ENCODE measurements at regions not wholly inside any gene's neighbourhood (a gene's known extent, or its start where the extent isn't known, plus 50 kb on each side); places are given as distances from the start of the nearest gene placed in this dataset.

DNA sequence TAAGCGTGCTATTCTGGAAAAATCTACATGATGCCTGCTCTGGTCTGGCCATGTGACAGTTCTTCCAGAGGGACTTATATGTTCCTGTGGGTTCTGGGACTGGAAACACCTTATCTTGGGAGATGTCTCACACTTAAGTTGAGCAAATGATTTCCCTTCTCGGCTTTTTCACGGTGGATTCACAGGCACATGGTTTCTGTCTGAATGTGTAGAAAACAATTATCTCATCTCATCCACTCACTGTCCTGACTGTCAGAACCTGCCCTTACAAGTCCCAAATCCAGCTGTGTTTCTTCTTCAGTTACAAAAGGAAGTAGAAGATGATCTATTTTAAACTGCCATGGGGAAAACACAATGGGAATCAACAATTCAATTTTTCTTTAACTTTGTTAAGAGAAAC is 184.0 kb downstream of the SYK start:
- Histone ChIP-seq H3K36me3 (ENCODE audit: insufficient read depth, low read length) (no peaks in the 10 kb centered on the region), H3K9me3 (ENCODE audit: low read depth, low read length) (no peaks in the 10 kb centered on the region), H3K4me1 (ENCODE audit: insufficient read depth, low read length) (no peaks in the 10 kb centered on the region), H3K27me3 (ENCODE audit: insufficient read depth, low read length) (no peaks in the 10 kb centered on the region), H3K79me2 (ENCODE audit: insufficient read depth, low read length) (no peaks in the 10 kb centered on the region), H2AFZ (ENCODE audit: low read length) (no peak overlapping the region), H4K20me1 (ENCODE audit: insufficient read depth, low read length) (no peaks in the 10 kb centered on the region), H3K27ac (ENCODE audit: low read depth, low read length) (no peak overlapping the region), H3K4me2 (ENCODE audit: insufficient read depth, low read length) (no peak overlapping the region), H3K4me3 (ENCODE audit: insufficient read depth, low read length) (no peak overlapping the region)
- TF ChIP-seq, protein P1, sequence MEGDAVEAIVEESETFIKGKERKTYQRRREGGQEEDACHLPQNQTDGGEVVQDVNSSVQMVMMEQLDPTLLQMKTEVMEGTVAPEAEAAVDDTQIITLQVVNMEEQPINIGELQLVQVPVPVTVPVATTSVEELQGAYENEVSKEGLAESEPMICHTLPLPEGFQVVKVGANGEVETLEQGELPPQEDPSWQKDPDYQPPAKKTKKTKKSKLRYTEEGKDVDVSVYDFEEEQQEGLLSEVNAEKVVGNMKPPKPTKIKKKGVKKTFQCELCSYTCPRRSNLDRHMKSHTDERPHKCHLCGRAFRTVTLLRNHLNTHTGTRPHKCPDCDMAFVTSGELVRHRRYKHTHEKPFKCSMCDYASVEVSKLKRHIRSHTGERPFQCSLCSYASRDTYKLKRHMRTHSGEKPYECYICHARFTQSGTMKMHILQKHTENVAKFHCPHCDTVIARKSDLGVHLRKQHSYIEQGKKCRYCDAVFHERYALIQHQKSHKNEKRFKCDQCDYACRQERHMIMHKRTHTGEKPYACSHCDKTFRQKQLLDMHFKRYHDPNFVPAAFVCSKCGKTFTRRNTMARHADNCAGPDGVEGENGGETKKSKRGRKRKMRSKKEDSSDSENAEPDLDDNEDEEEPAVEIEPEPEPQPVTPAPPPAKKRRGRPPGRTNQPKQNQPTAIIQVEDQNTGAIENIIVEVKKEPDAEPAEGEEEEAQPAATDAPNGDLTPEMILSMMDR (IDR thresholded peaks at IDR 0.05; ENCODE audit: extremely low read depth, low read depth, low read length) = no peak
- DNase-seq (ENCODE audit: insufficient read length, low spot score, missing footprints) = no peak

DNA sequence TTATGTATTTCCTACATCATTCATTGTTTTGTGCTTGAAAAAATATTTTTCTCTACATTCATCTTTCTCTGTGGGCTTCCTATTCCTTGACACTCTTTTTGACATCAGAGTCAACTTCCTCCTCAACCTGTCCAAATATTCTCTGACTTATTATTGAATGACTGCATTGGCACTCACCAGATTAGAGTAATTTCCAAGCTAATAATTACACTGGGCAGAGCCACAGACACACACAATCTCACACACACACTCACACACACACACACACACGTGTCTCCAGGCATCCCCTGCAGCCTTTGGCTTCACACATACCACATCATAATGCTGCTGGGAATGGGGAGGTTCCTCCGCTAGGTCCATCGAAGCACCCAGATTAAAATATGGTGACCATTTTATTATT is 184.5 kb downstream of the SYK start:
- H3K36me3 ChIP-seq (ENCODE audit: insufficient read depth, low read length) = no peaks in the 10 kb centered on the region
- no peak overlapping the region for H3K27ac ChIP-seq (ENCODE audit: low read depth, low read length)
- TF ChIP-seq, protein P1 (IDR thresholded peaks at IDR 0.05; ENCODE audit: extremely low read depth, low read depth, low read length) = no peak
- no peak overlapping the region for H2AFZ ChIP-seq (ENCODE audit: low read length)
- no peak overlapping the region for H3K4me2 ChIP-seq (ENCODE audit: insufficient read depth, low read length)
- no peak for DNase-seq (ENCODE audit: insufficient read length, low spot score, missing footprints)
- H3K4me1 ChIP-seq (ENCODE audit: insufficient read depth, low read length) = no peaks in the 10 kb centered on the region
- H3K9me3 ChIP-seq (ENCODE audit: low read depth, low read length) = no peaks in the 10 kb centered on the region
- H3K79me2 ChIP-seq (ENCODE audit: insufficient read depth, low read length) = no peaks in the 10 kb centered on the region
- no peaks in the 10 kb centered on the region for H4K20me1 ChIP-seq (ENCODE audit: insufficient read depth, low read length)
- H3K27me3 ChIP-seq (ENCODE audit: insufficient read depth, low read length) = no peaks in the 10 kb centered on the region
- no peak overlapping the region for H3K4me3 ChIP-seq (ENCODE audit: insufficient read depth, low read length)

DNA sequence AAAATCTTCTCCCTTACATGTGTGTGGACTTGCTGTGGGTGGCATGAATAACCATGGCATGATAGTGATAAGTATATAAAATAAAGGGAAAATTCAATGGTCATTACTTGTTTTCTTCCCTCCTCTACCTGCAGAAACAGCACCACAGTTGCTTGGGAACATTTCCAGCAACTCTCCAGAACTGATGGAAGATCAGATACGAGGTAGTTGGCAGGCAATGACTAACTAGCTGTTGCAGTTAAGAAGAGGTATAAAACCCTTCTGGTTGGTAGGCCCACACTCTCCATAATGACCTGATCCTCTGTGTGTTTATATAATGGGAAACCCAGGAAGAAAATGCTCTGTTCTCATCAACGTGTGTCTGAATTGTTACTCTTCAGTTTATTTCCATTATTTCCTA is 185.9 kb downstream of the SYK start:
- peaks cover 13% of the 10 kb centered on the region for H3K4me1 ChIP-seq (ENCODE audit: insufficient read depth, low read length)
- H3K4me2 ChIP-seq (ENCODE audit: insufficient read depth, low read length) = no peak overlapping the region
- no peak overlapping the region for H3K27ac ChIP-seq (ENCODE audit: low read depth, low read length)
- TF ChIP-seq, protein P1 (IDR thresholded peaks at IDR 0.05; ENCODE audit: extremely low read depth, low read depth, low read length) = no peak
- no peak overlapping the region for H2AFZ ChIP-seq (ENCODE audit: low read length)
- H3K9me3 ChIP-seq (ENCODE audit: low read depth, low read length) = no peaks in the 10 kb centered on the region
- H3K27me3 ChIP-seq (ENCODE audit: insufficient read depth, low read length) = no peaks in the 10 kb centered on the region
- no peak overlapping the region for H3K4me3 ChIP-seq (ENCODE audit: insufficient read depth, low read length)
- no peak for DNase-seq (ENCODE audit: insufficient read length, low spot score, missing footprints)
- no peaks in the 10 kb centered on the region for H4K20me1 ChIP-seq (ENCODE audit: insufficient read depth, low read length)
- H3K79me2 ChIP-seq (ENCODE audit: insufficient read depth, low read length) = no peaks in the 10 kb centered on the region
- no peaks in the 10 kb centered on the region for H3K36me3 ChIP-seq (ENCODE audit: insufficient read depth, low read length)

DNA sequence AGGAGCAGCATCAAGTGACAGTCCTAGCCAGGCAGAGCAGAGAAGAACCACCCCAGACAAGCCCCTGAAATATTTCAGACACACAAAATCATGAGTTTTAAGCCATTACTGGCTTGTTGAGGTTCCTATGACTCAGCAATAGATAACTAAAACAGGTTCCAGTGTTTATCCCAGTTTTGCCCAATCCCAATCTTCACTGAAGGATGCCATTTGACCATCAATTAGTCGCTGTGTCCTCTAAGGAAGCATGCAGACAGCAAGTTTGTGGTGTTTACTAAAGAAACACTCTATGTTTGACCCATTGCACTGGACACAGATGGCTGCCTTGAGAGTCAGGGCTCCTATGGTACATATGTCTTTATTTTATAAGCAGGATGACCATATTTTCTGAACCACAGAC is 186.7 kb downstream of the SYK start:
- no peak overlapping the region for H3K4me2 ChIP-seq (ENCODE audit: insufficient read depth, low read length)
- DNase-seq (ENCODE audit: insufficient read length, low spot score, missing footprints) = no peak
- H3K27ac ChIP-seq (ENCODE audit: low read depth, low read length) = no peak overlapping the region
- peak overlapping the region; percentile 12 for H2AFZ ChIP-seq (ENCODE audit: low read length)
- peaks cover 14% of the 10 kb centered on the region for H3K4me1 ChIP-seq (ENCODE audit: insufficient read depth, low read length)
- H3K4me3 ChIP-seq (ENCODE audit: insufficient read depth, low read length) = no peak overlapping the region
- no peaks in the 10 kb centered on the region for H4K20me1 ChIP-seq (ENCODE audit: insufficient read depth, low read length)
- H3K36me3 ChIP-seq (ENCODE audit: insufficient read depth, low read length) = no peaks in the 10 kb centered on the region
- H3K27me3 ChIP-seq (ENCODE audit: insufficient read depth, low read length) = no peaks in the 10 kb centered on the region
- TF ChIP-seq, protein P1 (IDR thresholded peaks at IDR 0.05; ENCODE audit: extremely low read depth, low read depth, low read length) = no peak
- no peaks in the 10 kb centered on the region for H3K79me2 ChIP-seq (ENCODE audit: insufficient read depth, low read length)
- no peaks in the 10 kb centered on the region for H3K9me3 ChIP-seq (ENCODE audit: low read depth, low read length)

All from osteoblast (primary cell).